ENCODE measurements at regions not wholly inside any gene's neighbourhood (a gene's known extent, or its start where the extent isn't known, plus 50 kb on each side); places are given as distances from the start of the nearest gene placed in this dataset.
A peak's percentile ranks its signal among the peaks of the same experiment; 100 is the strongest.

GRCh38 chr12:116630762-116631161 lies 71.6 kb downstream of the MAP1LC3B2 start:
- H3K36me3 Mint-ChIP-seq (ENCODE audit: unreplicated experiment), result no peaks in the 10 kb centered on the region
- TF ChIP-seq CTCF (IDR thresholded peaks at IDR 0.05; ENCODE audit: partially characterized antibody, unreplicated experiment), result no peak
- no peak for DNase-seq
- H3K9me3 Mint-ChIP-seq (ENCODE audit: unreplicated experiment), result peaks cover 5% of the 10 kb centered on the region
- no peak overlapping the region for H3K27ac Mint-ChIP-seq (ENCODE audit: unreplicated experiment)
- H3K27me3 Mint-ChIP-seq (ENCODE audit: unreplicated experiment), result no peaks in the 10 kb centered on the region
- peak overlapping the region; percentile 8 for H3K4me3 Mint-ChIP-seq (ENCODE audit: unreplicated experiment)
- peaks cover 12% of the 10 kb centered on the region for H3K4me1 Mint-ChIP-seq (ENCODE audit: low read depth, unreplicated experiment)

GRCh38 chr12:116629480-116629879 lies 70.3 kb downstream of the MAP1LC3B2 start:
- Mint-ChIP-seq H3K4me3 (ENCODE audit: unreplicated experiment) (no peak overlapping the region), H3K4me1 (ENCODE audit: low read depth, unreplicated experiment) (peaks cover 10% of the 10 kb centered on the region), H3K9me3 (ENCODE audit: unreplicated experiment) (peaks cover 5% of the 10 kb centered on the region), H3K27me3 (ENCODE audit: unreplicated experiment) (no peaks in the 10 kb centered on the region), H3K27ac (ENCODE audit: unreplicated experiment) (no peak overlapping the region), H3K36me3 (ENCODE audit: unreplicated experiment) (no peaks in the 10 kb centered on the region)
- no peak for DNase-seq
- no peak for TF ChIP-seq CTCF (IDR thresholded peaks at IDR 0.05; ENCODE audit: partially characterized antibody, unreplicated experiment)

GRCh38 chr12:116628989-116629388 lies 69.8 kb downstream of the MAP1LC3B2 start:
- Mint-ChIP-seq H3K9me3 (ENCODE audit: unreplicated experiment) (peaks cover 5% of the 10 kb centered on the region), H3K4me3 (ENCODE audit: unreplicated experiment) (no peak overlapping the region), H3K27ac (ENCODE audit: unreplicated experiment) (no peak overlapping the region), H3K27me3 (ENCODE audit: unreplicated experiment) (no peaks in the 10 kb centered on the region), H3K36me3 (ENCODE audit: unreplicated experiment) (no peaks in the 10 kb centered on the region), H3K4me1 (ENCODE audit: low read depth, unreplicated experiment) (peaks cover 10% of the 10 kb centered on the region)
- TF ChIP-seq CTCF (IDR thresholded peaks at IDR 0.05; ENCODE audit: partially characterized antibody, unreplicated experiment), result no peak
- no peak for DNase-seq

- Mint-ChIP-seq H3K36me3 (ENCODE audit: unreplicated experiment) (no peaks in the 10 kb centered on the region), H3K27ac (ENCODE audit: unreplicated experiment) (no peak overlapping the region), H3K4me3 (ENCODE audit: unreplicated experiment) (no peak overlapping the region), H3K4me1 (ENCODE audit: low read depth, unreplicated experiment) (peaks cover 9% of the 10 kb centered on the region), H3K27me3 (ENCODE audit: unreplicated experiment) (peaks cover under 1% of the 10 kb centered on the region), H3K9me3 (ENCODE audit: unreplicated experiment) (peaks cover 5% of the 10 kb centered on the region)
- no peak for DNase-seq
- TF ChIP-seq CTCF (IDR thresholded peaks at IDR 0.05; ENCODE audit: partially characterized antibody, unreplicated experiment), result no peak
These were observed 69.2 kb downstream of the MAP1LC3B2 start for GRCh38 chr12:116628450-116628793.
